Glutamatergic neuron (in vitro differentiated cells): ENCODE measurements at regions not wholly inside any gene's neighbourhood (a gene's known extent, or its start where the extent isn't known, plus 50 kb on each side); places are given as distances from the start of the nearest gene placed in this dataset.
"Not testable (repeated sequence)": the region's sequence is repeated elsewhere in the genome, so short reads cannot be mapped to it uniquely, and the experiment has no call there.

ENCODE experiments used
- DNase-seq: peaks from one replicate; pipeline ENCODE4 v3.0.0; 2022
- H3K27ac Mint-ChIP-seq: one replicate; pipeline ENCODE4 v1.8.0; 2020; ENCODE audit warnings: mild to moderate bottlenecking, mixed read lengths, inconsistent platforms; ENCODE audit not compliant: unreplicated experiment
- H3K27me3 Mint-ChIP-seq: one replicate; pipeline ENCODE4 v1.8.0; 2020; ENCODE audit warnings: mild to moderate bottlenecking, moderate library complexity, mixed read lengths, inconsistent platforms; ENCODE audit not compliant: unreplicated experiment
- H3K36me3 Mint-ChIP-seq: one replicate; pipeline ENCODE4 v1.8.0; 2020; ENCODE audit warnings: mild to moderate bottlenecking, mixed read lengths, inconsistent platforms; ENCODE audit not compliant: unreplicated experiment
- H3K4me1 Mint-ChIP-seq: one replicate; pipeline ENCODE4 v1.8.0; 2020; ENCODE audit warnings: mild to moderate bottlenecking, low read depth, mixed read lengths, inconsistent platforms; ENCODE audit not compliant: unreplicated experiment
- H3K4me3 Mint-ChIP-seq: one replicate; pipeline ENCODE4 v1.8.0; 2020; ENCODE audit warnings: mild to moderate bottlenecking, mixed read lengths, inconsistent platforms; ENCODE audit not compliant: unreplicated experiment
- H3K9me3 Mint-ChIP-seq: one replicate; pipeline ENCODE4 v1.8.0; 2020; ENCODE audit warnings: mild to moderate bottlenecking, moderate library complexity, mixed read lengths, inconsistent platforms; ENCODE audit not compliant: unreplicated experiment
- CTCF ChIP-seq: fragments of 200-600 bp; sonication (generic); IDR thresholded peaks from one replicate; pipeline ENCODE4 v1.5.0; 2021; ENCODE audit not compliant: partially characterized antibody, unreplicated experiment

- Mint-ChIP-seq H3K4me3 (no peak overlapping the region), H3K4me1 (no peaks in the 10 kb centered on the region), H3K36me3 (no peaks in the 10 kb centered on the region), H3K9me3 (no peaks in the 10 kb centered on the region), H3K27me3 (no peaks in the 10 kb centered on the region), H3K27ac (no peak overlapping the region)
- no peak for TF ChIP-seq CTCF
- DNase-seq: no peak
Observed at GRCh38 chrX:93264261-93265002, 408.9 kb downstream of the NAP1L3 start.

GRCh38 chrX:93259029-93259428 lies 414.3 kb downstream of the NAP1L3 start:
- Mint-ChIP-seq H3K27me3 (no peaks in the 10 kb centered on the region), H3K9me3 (no peaks in the 10 kb centered on the region), H3K4me3 (no peak overlapping the region), H3K27ac (no peak overlapping the region), H3K4me1 (no peaks in the 10 kb centered on the region), H3K36me3 (no peaks in the 10 kb centered on the region)
- no peak for DNase-seq
- TF ChIP-seq CTCF: peak; percentile 12

DNA sequence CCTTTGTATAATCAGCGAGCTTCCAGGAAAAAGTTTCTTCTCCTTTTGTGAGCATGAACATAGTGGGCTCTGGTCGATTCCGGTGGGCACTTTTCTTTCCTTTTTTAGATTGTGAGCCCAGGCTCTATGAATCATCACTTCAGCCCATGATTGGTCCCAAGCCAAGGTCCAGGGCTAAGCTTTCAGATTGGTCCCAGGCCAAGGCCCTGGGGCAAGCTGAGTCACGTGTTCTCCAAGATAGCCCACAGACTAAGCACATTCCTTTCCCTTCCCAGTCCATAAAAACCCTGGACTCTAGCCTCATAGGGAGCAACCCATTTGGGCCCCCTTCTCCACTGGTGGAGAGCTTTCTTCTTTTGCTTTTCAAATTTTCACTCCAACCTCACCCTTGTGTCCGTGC lies 430.5 kb downstream of the NAP1L3 start:
- Mint-ChIP-seq H3K9me3 (no peaks in the 10 kb centered on the region), H3K4me1 (no peaks in the 10 kb centered on the region)

DNA sequence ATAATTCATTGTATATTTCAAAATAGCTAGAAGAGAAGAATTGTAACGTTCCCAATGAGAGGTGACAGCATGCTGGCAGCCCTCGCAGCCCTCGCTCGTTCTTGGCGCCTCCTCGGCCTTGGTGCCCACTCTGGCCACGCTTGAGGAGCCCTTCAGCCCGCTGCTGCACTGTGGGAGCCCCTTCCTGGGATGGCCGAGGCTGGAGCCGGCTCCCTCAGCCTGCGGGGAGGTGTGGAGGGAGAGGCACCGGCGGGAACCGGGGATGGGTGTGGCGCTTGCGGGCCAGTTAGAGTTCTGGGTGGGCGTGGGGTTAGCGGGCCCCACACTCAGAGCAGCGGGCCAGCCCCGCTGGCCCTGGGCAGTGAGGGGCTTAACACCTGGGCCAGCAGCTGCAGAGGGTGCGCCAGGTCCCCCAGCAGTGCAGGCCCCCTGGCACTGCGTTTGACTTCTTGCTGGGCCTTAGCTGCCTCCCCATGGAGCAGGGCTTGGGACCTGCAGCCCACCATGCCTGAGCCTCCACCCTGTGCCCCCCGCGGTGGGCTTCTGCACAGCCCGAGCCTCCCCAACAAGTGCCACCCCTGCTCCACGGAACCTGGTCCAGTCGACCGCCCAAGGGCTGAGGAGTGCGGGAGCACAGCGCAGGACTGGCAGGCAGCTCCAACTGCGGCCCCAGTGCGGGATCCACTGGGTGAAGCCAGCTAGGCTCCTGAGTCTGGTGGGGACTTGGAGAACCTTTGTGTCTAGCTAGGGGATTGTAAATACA lies 437.7 kb downstream of the NAP1L3 start:
- not testable (repeated sequence) for H3K27me3 Mint-ChIP-seq, H3K36me3 Mint-ChIP-seq, H3K4me3 Mint-ChIP-seq, H3K9me3 Mint-ChIP-seq, H3K4me1 Mint-ChIP-seq, H3K27ac Mint-ChIP-seq, DNase-seq

More for the DNA sequence above, 430.5 kb downstream of the NAP1L3 start:
- no peak for DNase-seq
- no peaks in the 10 kb centered on the region for H3K27me3 Mint-ChIP-seq
- H3K27ac Mint-ChIP-seq: no peak overlapping the region
- H3K4me3 Mint-ChIP-seq: no peak overlapping the region
- TF ChIP-seq CTCF: no peak
- H3K36me3 Mint-ChIP-seq: no peaks in the 10 kb centered on the region

GRCh38 chrX:93229036-93229435 lies 444.3 kb downstream of the NAP1L3 start:
- Mint-ChIP-seq H3K4me3 (no peak overlapping the region), H3K9me3 (no peaks in the 10 kb centered on the region), H3K27ac (no peak overlapping the region), H3K27me3 (no peaks in the 10 kb centered on the region), H3K4me1 (no peaks in the 10 kb centered on the region), H3K36me3 (no peaks in the 10 kb centered on the region)
- DNase-seq: no peak
- no peak for TF ChIP-seq CTCF
